ENCODE measurements at regions not wholly inside any gene's neighbourhood (a gene's known extent, or its start where the extent isn't known, plus 50 kb on each side); places are given as distances from the start of the nearest gene placed in this dataset.

DNA sequence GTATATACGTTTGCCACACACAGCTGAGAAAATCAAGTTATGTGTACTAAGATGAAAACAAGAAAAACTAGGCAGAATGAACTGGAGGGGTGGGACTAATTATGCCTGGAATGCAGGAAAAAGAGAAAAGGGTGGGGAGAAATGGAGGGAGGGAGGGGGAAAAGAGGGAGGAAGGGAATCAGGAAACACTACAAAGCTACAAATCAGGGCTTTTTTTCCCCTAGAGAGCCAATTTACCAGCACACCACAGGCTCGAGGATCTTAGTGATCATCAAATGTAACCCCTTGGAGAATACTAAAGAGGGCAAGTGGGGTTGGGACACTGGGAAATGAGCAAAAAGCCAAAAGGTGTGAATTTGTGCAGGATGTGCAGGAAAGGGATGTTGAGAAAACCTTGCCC, 451.9 kb downstream of the SMARCA1 start:
- Mint-ChIP-seq H3K4me3 (no peak overlapping the region), H3K9me3 (no peaks in the 10 kb centered on the region), H3K27ac (peak overlapping the region; percentile 78 to 98 (median 89); a peak in 6 of 7 replicates), H3K4me1 (peaks cover 27 to 30% of the 10 kb centered on the region in 2 experiments), H3K36me3 (ENCODE audit: insufficient read depth in 1 of 3, low read depth in 3 of 3) (no peaks in the 10 kb centered on the region), H3K27me3 (ENCODE audit: low read depth) (no peaks in the 10 kb centered on the region)
- H2BK5ac ChIP-seq (ENCODE audit: insufficient read length, low read length), result no peak overlapping the region
- H2BK120ac ChIP-seq (ENCODE audit: low read depth, low read length, poor library complexity, severe bottlenecking), result no peak overlapping the region
- peak overlapping the region; percentile 84 for H2AFZ ChIP-seq (ENCODE audit: low read length)
- H2BK12ac ChIP-seq (ENCODE audit: insufficient read length, low read depth, low read length), result no peak overlapping the region
- H3K23ac ChIP-seq (ENCODE audit: insufficient read length, low read depth, low read length), result no peak overlapping the region
- H3K4me1 ChIP-seq (ENCODE audit: insufficient read depth, low read length), result peaks cover 9% of the 10 kb centered on the region; the same call in 1 of the 2 replicates
- no peaks in the 10 kb centered on the region for H3K27me3 ChIP-seq (ENCODE audit: insufficient read depth, low read length)
- H3K27ac ChIP-seq (ENCODE audit: insufficient read length, low read depth, low read length), result peak overlapping the region; percentile 76
- H3K9me3 ChIP-seq (ENCODE audit: control insufficient read depth, low read depth, low read length), result no peaks in the 10 kb centered on the region
- H2BK20ac ChIP-seq (ENCODE audit: low read depth, low read length, poor library complexity, severe bottlenecking), result no peak overlapping the region
- no peak overlapping the region for H3K18ac ChIP-seq (ENCODE audit: insufficient read length, low read depth, low read length)
- no peak overlapping the region for H3T11ph ChIP-seq (ENCODE audit: low read length)
- TF ChIP-seq, protein P1, sequence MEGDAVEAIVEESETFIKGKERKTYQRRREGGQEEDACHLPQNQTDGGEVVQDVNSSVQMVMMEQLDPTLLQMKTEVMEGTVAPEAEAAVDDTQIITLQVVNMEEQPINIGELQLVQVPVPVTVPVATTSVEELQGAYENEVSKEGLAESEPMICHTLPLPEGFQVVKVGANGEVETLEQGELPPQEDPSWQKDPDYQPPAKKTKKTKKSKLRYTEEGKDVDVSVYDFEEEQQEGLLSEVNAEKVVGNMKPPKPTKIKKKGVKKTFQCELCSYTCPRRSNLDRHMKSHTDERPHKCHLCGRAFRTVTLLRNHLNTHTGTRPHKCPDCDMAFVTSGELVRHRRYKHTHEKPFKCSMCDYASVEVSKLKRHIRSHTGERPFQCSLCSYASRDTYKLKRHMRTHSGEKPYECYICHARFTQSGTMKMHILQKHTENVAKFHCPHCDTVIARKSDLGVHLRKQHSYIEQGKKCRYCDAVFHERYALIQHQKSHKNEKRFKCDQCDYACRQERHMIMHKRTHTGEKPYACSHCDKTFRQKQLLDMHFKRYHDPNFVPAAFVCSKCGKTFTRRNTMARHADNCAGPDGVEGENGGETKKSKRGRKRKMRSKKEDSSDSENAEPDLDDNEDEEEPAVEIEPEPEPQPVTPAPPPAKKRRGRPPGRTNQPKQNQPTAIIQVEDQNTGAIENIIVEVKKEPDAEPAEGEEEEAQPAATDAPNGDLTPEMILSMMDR (conservative IDR thresholded peaks at IDR 0.05), result no peak
- no peak overlapping the region for H2AK5ac ChIP-seq (ENCODE audit: insufficient read length, low read length)
- no peak overlapping the region for H3K14ac ChIP-seq (ENCODE audit: insufficient read depth, low read length)
- no peaks in the 10 kb centered on the region for H3K23me2 ChIP-seq (ENCODE audit: insufficient read length, low read depth, low read length, poor library complexity, severe bottlenecking)
- no peak overlapping the region for H2BK15ac ChIP-seq (ENCODE audit: low read depth, low read length)
- H3K9ac ChIP-seq (ENCODE audit: extremely low read depth, insufficient read length, low read length), result no peak overlapping the region
- no peak for DNase-seq
- H3K4me2 ChIP-seq (ENCODE audit: insufficient read depth, insufficient read length, low read length), result no peak overlapping the region
- no peaks in the 10 kb centered on the region for H3K79me1 ChIP-seq (ENCODE audit: insufficient read depth, low read depth, low read length, poor library complexity, severe bottlenecking)
- H4K20me1 ChIP-seq (ENCODE audit: control insufficient read depth, insufficient read depth, insufficient read length), result no peaks in the 10 kb centered on the region
- no peak overlapping the region for H3K4ac ChIP-seq (ENCODE audit: low read depth, low read length)
- no peaks in the 10 kb centered on the region for H3K79me2 ChIP-seq (ENCODE audit: insufficient read depth, low read length)
- H4K8ac ChIP-seq (replicated peaks; ENCODE audit: insufficient read length, low read depth, low read length), result no peak overlapping the region
- WGBS (ENCODE audit: extremely low coverage, insufficient read length, low lambda C conversion rate), result no CpG with 5 or more reads among the region's 2 CpGs
- no peak overlapping the region for H3K56ac ChIP-seq (ENCODE audit: insufficient read length, low read depth, low read length)
- no peak overlapping the region for H4K5ac ChIP-seq (ENCODE audit: insufficient read length, low read depth, low read length)
- no peak overlapping the region for H4K91ac ChIP-seq (ENCODE audit: insufficient read length, low read depth, low read length)

Measured in H9 (cell line).